ENCODE measurements at regions not wholly inside any gene's neighbourhood (a gene's known extent, or its start where the extent isn't known, plus 50 kb on each side); places are given as distances from the start of the nearest gene placed in this dataset.

DNA sequence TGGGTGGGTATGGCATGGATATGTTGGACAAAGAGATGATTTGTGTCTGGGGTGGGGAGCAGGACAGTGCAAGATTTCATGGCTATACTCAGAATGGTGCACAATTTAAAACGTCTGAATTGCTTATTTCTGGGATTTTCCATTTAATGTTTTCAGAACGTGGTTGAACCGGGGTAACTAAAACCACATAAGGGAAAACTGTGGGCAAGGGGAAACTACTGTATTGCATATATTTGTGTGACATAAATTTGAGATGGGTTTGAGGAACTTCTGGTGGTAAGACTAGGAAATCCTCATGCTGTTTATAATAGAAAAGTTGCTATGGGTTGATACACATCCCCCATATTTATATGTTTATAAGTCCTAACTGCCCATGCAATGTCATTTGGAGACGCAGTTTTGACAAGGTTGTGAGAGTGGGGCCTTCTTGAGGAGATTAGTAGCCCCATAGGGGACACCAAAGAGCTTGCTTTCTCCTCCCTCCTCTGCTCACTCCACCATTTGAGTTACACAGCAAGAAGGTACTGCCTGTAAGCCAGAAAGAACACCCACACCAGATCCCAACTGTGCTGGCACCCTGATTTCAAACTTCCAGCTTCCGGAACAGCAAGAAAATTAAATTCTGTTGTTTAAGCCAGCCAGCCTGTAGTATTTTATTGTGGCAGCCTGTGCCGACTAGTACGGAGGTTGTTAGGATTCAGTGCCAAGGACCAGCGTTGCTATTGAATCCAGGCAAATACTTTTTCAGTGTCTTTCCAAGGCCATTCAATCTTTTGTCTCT is 2118.9 kb downstream of the MAT2B start:
- TF ChIP-seq, protein P1, sequence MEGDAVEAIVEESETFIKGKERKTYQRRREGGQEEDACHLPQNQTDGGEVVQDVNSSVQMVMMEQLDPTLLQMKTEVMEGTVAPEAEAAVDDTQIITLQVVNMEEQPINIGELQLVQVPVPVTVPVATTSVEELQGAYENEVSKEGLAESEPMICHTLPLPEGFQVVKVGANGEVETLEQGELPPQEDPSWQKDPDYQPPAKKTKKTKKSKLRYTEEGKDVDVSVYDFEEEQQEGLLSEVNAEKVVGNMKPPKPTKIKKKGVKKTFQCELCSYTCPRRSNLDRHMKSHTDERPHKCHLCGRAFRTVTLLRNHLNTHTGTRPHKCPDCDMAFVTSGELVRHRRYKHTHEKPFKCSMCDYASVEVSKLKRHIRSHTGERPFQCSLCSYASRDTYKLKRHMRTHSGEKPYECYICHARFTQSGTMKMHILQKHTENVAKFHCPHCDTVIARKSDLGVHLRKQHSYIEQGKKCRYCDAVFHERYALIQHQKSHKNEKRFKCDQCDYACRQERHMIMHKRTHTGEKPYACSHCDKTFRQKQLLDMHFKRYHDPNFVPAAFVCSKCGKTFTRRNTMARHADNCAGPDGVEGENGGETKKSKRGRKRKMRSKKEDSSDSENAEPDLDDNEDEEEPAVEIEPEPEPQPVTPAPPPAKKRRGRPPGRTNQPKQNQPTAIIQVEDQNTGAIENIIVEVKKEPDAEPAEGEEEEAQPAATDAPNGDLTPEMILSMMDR (IDR thresholded peaks at IDR 0.05; ENCODE audit: poor library complexity): no peak
- no peak for TF ChIP-seq EZH2 (IDR thresholded peaks at IDR 0.05; ENCODE audit: borderline replicate concordance)

Measured in hepatocyte (in vitro differentiated cells).